Activated T-helper 2 cell treated with anti-CD3 and anti-CD28 coated beads, Interferon-gamma antibody, Interleukin-2, Interleukin-4, amounts not matched to agents 10 μg/mL and 5 μg/mL and 100 μg/mL, durations not matched to agents 14 hours and 24 hours and 36 hours (primary cell): ENCODE measurements at regions not wholly inside any gene's neighbourhood (a gene's known extent, or its start where the extent isn't known, plus 50 kb on each side); places are given as distances from the start of the nearest gene placed in this dataset.

Experiments used
- DNase-seq: peaks from one replicate; pipeline ENCODE4 v3.0.0; 2021; ENCODE audit warnings: low spot score
- H3K27ac Mint-ChIP-seq: one replicate; pipeline ENCODE4 v1.8.0; 2021; ENCODE audit warnings: mixed read lengths
- H3K27me3 Mint-ChIP-seq: one replicate; pipeline ENCODE4 v1.8.0; 2021; ENCODE audit warnings: low read depth, mixed read lengths
- H3K36me3 Mint-ChIP-seq: one replicate; pipeline ENCODE4 v1.8.0; 2021; ENCODE audit warnings: low read depth, mixed read lengths
- H3K4me1 Mint-ChIP-seq: one replicate; pipeline ENCODE4 v1.8.0; 2021; ENCODE audit warnings: low read depth, mixed read lengths
- H3K4me3 Mint-ChIP-seq: one replicate; pipeline ENCODE4 v1.8.0; 2021; ENCODE audit warnings: low read depth, mild to moderate bottlenecking, moderate library complexity, mixed read lengths
- H3K9me3 Mint-ChIP-seq: one replicate; pipeline ENCODE4 v1.8.0; 2021; ENCODE audit warnings: mixed read lengths
- intact Hi-C: fragments of 100-400 bp; cut with micrococcal nuclease; formaldehyde crosslinking; loops from one replicate; pipeline ENCODE4 v1.15.1; 2023

DNA sequence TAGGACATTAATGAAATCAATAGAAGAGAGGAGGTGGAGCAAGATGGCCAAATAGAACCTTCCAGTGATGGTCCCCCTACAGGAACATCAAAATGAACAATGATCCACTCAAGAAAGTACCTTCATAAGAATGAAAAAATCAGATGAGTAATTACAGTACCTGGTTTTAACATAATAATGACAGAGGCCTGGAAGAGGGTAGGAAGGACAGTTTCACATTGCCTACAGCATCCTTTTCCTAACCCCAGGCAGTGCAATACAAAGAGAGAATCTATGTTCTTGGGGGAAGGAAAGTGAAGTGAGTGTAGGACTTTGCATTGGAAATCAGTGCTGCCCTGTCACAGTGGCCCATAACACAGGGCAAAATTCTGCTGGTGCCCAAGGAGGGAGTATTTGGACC is 81.2 kb upstream of the SPTLC1 start:
- no peaks in the 10 kb centered on the region for H3K4me1 Mint-ChIP-seq
- no peaks in the 10 kb centered on the region for H3K36me3 Mint-ChIP-seq
- intact Hi-C loops: no loop called here
- H3K9me3 Mint-ChIP-seq: peaks cover 16% of the 10 kb centered on the region
- no peak overlapping the region for H3K27ac Mint-ChIP-seq
- peaks cover 4% of the 10 kb centered on the region for H3K27me3 Mint-ChIP-seq
- DNase-seq: no peak
- no peak overlapping the region for H3K4me3 Mint-ChIP-seq

GRCh38 chr9:92191801-92192200 is 76.6 kb upstream of the SPTLC1 start:
- no peak for DNase-seq
- peaks cover 2% of the 10 kb centered on the region for H3K27me3 Mint-ChIP-seq
- H3K4me3 Mint-ChIP-seq: no peak overlapping the region
- no peaks in the 10 kb centered on the region for H3K4me1 Mint-ChIP-seq
- H3K9me3 Mint-ChIP-seq: peaks cover 5% of the 10 kb centered on the region
- intact Hi-C loops: no loop called here
- no peak overlapping the region for H3K27ac Mint-ChIP-seq
- no peaks in the 10 kb centered on the region for H3K36me3 Mint-ChIP-seq

DNA sequence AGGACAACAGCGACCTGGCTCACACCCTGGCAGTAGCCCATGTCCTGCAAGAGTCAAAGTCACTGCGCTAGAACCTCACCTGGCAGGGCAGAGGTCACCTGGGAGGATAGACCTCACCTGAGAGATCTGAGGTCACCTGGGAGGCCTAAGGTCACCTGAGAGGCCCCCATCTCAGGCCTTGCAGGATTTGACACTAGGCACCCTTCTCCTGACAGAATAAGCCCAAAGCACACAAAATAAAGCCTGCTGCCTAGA is 75.2 kb upstream of the SPTLC1 start:
- no peaks in the 10 kb centered on the region for H3K4me1 Mint-ChIP-seq
- H3K9me3 Mint-ChIP-seq: no peaks in the 10 kb centered on the region
- intact Hi-C loops: no loop called here
- peaks cover 1% of the 10 kb centered on the region for H3K27me3 Mint-ChIP-seq
- no peaks in the 10 kb centered on the region for H3K36me3 Mint-ChIP-seq
- no peak for DNase-seq
- no peak overlapping the region for H3K27ac Mint-ChIP-seq
- no peak overlapping the region for H3K4me3 Mint-ChIP-seq

- Mint-ChIP-seq H3K27ac (no peak overlapping the region), H3K4me3 (no peak overlapping the region), H3K4me1 (no peaks in the 10 kb centered on the region), H3K27me3 (peaks cover 1% of the 10 kb centered on the region), H3K36me3 (no peaks in the 10 kb centered on the region), H3K9me3 (no peaks in the 10 kb centered on the region)
- intact Hi-C loops: no loop called here
- DNase-seq: no peak
Measured at GRCh38 chr9:92189782-92190535, 74.7 kb upstream of the SPTLC1 start.

DNA sequence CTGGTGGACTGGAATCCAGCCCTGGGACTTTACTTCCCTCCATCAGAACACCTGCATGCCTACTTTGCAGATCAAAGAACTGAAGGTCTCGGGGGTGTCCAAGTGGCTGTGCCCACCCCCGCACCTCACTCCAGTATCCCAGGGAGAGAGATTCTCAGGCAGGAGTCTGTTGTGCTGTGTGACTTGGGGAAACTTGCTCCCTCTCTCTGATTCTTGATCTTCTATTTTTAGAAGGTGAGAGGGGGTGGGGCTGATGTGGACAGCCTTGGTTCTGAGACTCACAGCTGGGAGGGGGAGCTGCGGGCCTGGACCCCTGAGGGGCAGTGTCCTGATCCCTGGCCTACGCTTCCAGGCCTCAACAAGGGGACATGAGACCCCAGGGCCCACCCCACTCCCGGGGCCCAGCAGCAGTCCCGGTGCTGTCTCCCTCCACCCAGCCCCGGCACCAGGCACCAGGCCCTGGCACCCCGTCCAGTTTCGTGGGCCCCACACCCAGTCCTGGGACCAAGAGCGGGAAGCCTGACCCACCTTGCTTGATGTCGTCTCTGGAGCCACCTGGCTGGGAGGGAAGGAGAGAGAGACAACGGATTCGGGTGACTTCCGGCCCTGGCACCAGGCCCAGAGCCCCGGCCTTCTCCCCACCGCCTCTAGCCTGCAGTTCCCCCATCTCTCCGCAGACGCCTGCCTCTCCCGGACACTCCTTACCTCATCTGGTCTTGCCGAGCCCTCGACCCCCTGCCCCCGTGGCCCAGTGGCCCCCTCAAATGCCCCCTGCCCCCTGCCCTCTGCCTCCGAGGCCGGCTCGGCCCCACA is 74.0 kb upstream of the SPTLC1 start:
- H3K36me3 Mint-ChIP-seq: no peaks in the 10 kb centered on the region

GRCh38 chr9:92187989-92188714 is 72.9 kb upstream of the SPTLC1 start:
- H3K36me3 Mint-ChIP-seq: no peaks in the 10 kb centered on the region
- H3K9me3 Mint-ChIP-seq: no peaks in the 10 kb centered on the region
- H3K4me1 Mint-ChIP-seq: no peaks in the 10 kb centered on the region
- no peak overlapping the region for H3K4me3 Mint-ChIP-seq
- intact Hi-C loops: no loop called here
- H3K27ac Mint-ChIP-seq: no peak overlapping the region
- no peak for DNase-seq
- H3K27me3 Mint-ChIP-seq: peaks cover 6% of the 10 kb centered on the region

More for the DNA sequence above, 74.0 kb upstream of the SPTLC1 start:
- H3K4me3 Mint-ChIP-seq: no peak overlapping the region
- no peaks in the 10 kb centered on the region for H3K4me1 Mint-ChIP-seq
- no peaks in the 10 kb centered on the region for H3K9me3 Mint-ChIP-seq
- no peak for DNase-seq
- intact Hi-C loops: no loop called here
- H3K27me3 Mint-ChIP-seq: peaks cover 3% of the 10 kb centered on the region
- no peak overlapping the region for H3K27ac Mint-ChIP-seq

GRCh38 chr9:92187390-92187789 is 72.2 kb upstream of the SPTLC1 start:
- H3K27ac Mint-ChIP-seq: no peak overlapping the region
- no peak overlapping the region for H3K4me3 Mint-ChIP-seq
- no peak for DNase-seq
- no peaks in the 10 kb centered on the region for H3K4me1 Mint-ChIP-seq
- peaks cover 6% of the 10 kb centered on the region for H3K27me3 Mint-ChIP-seq
- no peaks in the 10 kb centered on the region for H3K36me3 Mint-ChIP-seq
- intact Hi-C loops: no loop called here
- H3K9me3 Mint-ChIP-seq: no peaks in the 10 kb centered on the region

DNA sequence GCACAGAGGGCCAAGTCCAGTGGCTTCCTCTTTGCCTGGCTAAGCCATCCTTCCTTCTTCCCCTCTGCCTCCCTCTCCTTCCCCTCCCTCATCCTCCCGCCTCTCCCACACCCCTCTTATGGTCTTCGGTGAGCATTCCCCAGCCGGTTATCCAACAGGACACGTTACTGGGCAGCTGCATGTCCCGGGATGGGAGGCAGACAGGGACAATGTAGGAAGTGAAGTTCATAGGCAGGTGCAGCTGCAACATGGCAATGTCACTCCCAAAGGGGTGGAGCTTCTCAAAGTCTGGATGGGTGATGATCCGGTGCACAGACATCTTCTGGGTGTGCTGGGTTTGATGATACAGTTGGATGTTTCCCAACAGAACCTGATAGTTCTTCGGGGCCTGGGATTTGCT is 71.4 kb upstream of the SPTLC1 start:
- H3K4me3 Mint-ChIP-seq: no peak overlapping the region
- intact Hi-C loops: no loop called here
- no peak for DNase-seq
- H3K27ac Mint-ChIP-seq: no peak overlapping the region
- peaks cover 6% of the 10 kb centered on the region for H3K27me3 Mint-ChIP-seq
- no peaks in the 10 kb centered on the region for H3K9me3 Mint-ChIP-seq
- H3K4me1 Mint-ChIP-seq: no peaks in the 10 kb centered on the region
- no peaks in the 10 kb centered on the region for H3K36me3 Mint-ChIP-seq

DNA sequence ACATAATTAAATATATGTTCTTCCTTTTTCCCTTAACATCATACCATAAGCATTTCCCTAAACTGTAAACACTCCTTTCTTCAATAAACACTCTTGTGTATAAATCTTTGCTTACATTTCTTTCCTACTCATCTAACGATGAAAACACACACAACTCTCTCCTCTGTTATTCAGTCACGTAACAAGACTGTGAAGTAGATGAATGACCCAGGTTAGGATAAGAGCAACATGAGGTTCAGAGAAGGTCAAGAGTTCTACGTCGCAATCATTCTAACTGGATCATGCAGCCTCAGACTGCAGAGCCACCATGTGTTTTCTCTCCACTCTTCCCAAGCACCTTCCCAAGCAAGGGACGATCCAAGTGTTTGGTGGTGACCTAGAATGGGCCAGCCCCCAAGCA is 70.5 kb upstream of the SPTLC1 start:
- Mint-ChIP-seq H3K27ac (no peak overlapping the region), H3K27me3 (peaks cover 6% of the 10 kb centered on the region), H3K9me3 (no peaks in the 10 kb centered on the region), H3K4me1 (no peaks in the 10 kb centered on the region), H3K36me3 (no peaks in the 10 kb centered on the region), H3K4me3 (no peak overlapping the region)
- intact Hi-C loops: no loop called here
- no peak for DNase-seq

DNA sequence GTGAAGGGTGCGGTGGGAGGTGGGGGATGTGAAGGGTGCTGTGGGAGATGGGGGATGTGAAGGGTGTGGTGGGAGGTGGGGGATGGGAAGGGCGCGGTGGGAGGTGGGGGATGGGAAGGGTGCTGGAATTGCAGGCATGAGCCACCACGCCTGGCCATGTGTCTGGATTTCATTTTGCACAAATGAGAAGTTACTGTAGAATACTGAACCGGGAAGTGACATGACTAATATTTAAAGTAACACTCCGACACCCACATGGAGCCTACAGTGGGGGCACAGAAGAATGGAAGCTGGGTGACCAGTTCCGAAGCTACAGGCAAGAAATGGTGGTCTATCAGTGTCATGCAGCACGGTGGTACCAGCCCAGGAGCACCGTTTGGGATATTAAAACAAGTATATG is 69.9 kb upstream of the SPTLC1 start:
- DNase-seq: no peak
- Mint-ChIP-seq H3K4me1 (no peaks in the 10 kb centered on the region), H3K27ac (no peak overlapping the region), H3K36me3 (no peaks in the 10 kb centered on the region), H3K9me3 (no peaks in the 10 kb centered on the region), H3K4me3 (no peak overlapping the region), H3K27me3 (peaks cover 6% of the 10 kb centered on the region)
- intact Hi-C loops: no loop called here

DNA sequence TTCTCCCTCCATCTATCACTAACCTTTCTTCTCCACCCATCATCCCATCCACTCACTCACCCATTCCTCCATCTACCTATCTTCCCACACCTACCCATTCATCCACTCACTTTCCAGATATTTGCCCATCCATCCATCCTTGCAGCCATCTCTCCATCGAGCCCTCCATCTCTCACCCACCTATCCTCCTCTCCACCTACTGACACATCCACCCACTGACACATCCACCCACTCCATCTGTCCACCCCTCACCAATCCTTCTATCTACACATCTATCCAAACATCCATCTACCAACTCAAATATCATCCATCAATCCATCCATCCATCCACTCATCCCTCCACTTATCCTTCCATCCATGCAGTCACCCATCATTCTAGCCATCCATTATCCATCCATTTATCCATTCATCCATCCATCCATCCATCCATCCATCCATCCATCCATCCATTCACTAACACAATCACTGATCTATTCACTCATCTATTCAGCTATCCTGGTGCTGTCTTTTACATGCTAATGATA is 68.9 kb upstream of the SPTLC1 start:
- Mint-ChIP-seq H3K27ac (no peak overlapping the region), H3K27me3 (peaks cover 6% of the 10 kb centered on the region), H3K4me1 (no peaks in the 10 kb centered on the region), H3K36me3 (no peaks in the 10 kb centered on the region), H3K4me3 (no peak overlapping the region), H3K9me3 (no peaks in the 10 kb centered on the region)
- intact Hi-C loops: no loop called here
- DNase-seq: no peak

DNA sequence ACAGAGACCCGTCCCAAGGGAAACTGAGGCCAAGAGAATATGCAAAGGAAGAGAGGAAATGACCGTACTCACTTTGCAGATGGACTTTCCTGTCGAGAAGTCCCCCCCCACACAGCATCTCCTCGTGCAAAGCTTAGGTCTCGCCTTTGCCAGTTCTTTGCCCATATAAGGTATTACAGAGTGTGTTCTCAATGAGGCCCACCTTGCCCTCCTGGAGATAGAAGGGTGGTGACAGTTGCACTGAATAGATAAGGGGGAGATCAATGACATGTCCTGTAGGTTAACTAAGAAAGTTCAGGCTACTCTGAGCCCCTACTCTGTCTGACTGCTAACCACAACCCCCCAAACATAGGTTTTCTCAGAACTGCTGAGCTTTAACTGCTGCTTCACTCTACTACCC is 68.2 kb upstream of the SPTLC1 start:
- no peak for DNase-seq
- no peak overlapping the region for H3K27ac Mint-ChIP-seq
- H3K36me3 Mint-ChIP-seq: no peaks in the 10 kb centered on the region
- H3K4me1 Mint-ChIP-seq: no peaks in the 10 kb centered on the region
- intact Hi-C loops: no loop called here
- H3K9me3 Mint-ChIP-seq: no peaks in the 10 kb centered on the region
- H3K27me3 Mint-ChIP-seq: peaks cover 6% of the 10 kb centered on the region
- H3K4me3 Mint-ChIP-seq: no peak overlapping the region

DNA sequence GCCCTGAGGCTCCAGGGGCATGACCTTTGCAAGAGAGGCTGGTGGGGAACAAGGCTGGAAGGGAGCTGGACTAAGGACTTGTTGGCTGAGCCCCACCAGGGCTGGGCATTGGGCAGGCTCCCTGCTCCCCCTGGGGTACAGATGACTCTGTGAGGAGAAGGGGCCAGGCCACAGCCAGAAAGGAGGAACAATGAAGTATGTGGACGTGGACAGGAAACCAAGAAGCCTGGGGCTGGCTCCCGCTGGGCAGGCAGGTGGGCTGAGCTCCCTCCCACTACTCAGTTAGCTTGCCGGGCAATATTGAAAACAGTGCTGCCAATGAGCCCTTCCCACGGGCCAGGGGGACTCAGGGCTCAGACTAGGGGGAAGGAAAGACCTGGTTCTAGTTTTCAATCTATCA is 66.1 kb upstream of the SPTLC1 start:
- Mint-ChIP-seq H3K9me3 (no peaks in the 10 kb centered on the region), H3K4me3 (no peak overlapping the region), H3K4me1 (no peaks in the 10 kb centered on the region), H3K27ac (no peak overlapping the region), H3K27me3 (peaks cover 6% of the 10 kb centered on the region), H3K36me3 (no peaks in the 10 kb centered on the region)
- DNase-seq: no peak
- intact Hi-C loops: no loop called here
